ENCODE measurements at regions not wholly inside any gene's neighbourhood (a gene's known extent, or its start where the extent isn't known, plus 50 kb on each side); places are given as distances from the start of the nearest gene placed in this dataset.

DNA sequence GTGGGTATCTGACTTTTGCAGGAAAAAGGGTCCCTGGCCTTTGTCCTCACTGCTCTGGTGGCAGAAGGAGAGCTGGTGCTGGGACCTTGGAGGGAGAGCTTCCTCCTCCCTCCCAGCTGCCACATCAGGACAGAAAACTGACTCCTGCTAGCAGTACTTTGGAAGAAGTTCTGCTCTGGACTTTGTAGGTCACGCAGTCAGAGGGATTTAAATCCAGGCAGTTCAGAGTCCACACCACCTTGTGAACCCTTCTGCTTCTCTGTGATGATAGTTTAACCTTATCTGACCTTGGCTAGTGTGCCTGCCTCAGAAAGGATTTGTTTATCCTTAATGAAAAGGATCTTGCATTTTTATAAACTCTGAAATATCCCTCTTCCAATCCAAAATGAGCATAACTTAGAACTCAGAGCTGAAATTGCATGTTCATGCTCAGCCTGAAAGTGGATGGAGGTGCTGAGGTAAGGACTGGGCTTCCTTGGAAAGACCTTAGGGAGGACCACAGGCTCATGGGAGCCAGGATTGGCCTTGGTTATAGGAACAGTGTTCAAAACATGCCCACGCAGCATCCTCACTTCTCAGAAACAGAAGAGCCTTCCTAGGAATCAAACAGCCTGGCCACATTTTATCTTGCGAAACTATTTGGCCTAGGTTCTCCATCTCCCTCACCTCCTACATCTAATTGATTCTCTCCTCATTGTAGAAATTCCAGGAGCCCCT is 123.9 kb upstream of the SASH1 start:
- H3K27ac ChIP-seq, result no peak overlapping the region
- DNase-seq (ENCODE audit: low read depth in 1 of 2, low spot score in 2 of 2), result no peak
- H3K4me3 ChIP-seq, result no peak overlapping the region
- H3K4me1 ChIP-seq (replicated peaks), result peaks cover 23% of the 10 kb centered on the region
- H3K36me3 ChIP-seq, result no peaks in the 10 kb centered on the region
- H3K27me3 ChIP-seq (replicated peaks), result no peaks in the 10 kb centered on the region
- no peaks in the 10 kb centered on the region for H3K9me3 ChIP-seq (replicated peaks)

DNA sequence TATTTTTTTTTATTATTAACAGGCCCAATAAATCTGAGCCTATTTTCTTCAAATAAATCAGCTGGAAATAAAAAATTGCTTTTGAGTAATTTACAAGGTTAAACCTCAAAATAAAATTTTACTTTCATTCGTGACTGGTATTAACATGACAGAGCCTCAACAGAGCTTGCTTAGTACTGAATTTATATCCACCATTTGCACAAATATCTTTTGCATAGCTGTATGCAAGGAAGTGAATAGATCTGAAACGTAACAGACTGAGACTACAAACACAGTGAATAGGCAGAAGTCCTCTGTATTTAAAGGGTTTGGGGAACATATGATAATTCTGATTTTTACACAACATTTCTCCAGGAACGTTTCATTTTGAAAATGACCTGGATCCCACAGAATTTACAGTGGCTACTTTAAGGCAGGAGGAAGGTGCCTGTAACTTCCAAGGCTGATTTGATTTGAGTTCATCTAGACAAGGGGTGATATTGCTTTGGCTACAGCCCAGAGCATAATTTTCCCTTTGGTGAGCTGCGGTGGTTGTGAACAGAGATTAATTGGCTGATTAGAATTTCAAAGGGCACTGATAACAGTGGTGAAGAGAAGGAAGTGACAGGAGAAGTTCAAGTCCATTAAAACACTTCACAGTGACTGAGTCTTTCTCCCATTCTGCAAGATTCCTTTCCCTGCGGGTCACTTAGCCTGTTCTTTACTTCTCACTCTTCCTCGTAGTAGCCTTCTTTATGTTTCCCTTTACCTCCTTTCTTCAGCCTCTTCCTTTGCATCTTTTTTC is 121.2 kb upstream of the SASH1 start:
- peaks cover 29% of the 10 kb centered on the region for H3K4me1 ChIP-seq (replicated peaks)
- H3K4me3 ChIP-seq, result no peak overlapping the region
- no peaks in the 10 kb centered on the region for H3K9me3 ChIP-seq (replicated peaks)
- no peaks in the 10 kb centered on the region for H3K36me3 ChIP-seq
- H3K27ac ChIP-seq, result no peak overlapping the region
- H3K27me3 ChIP-seq (replicated peaks), result no peaks in the 10 kb centered on the region
- DNase-seq (ENCODE audit: low read depth in 1 of 2, low spot score in 2 of 2), result no peak

DNA sequence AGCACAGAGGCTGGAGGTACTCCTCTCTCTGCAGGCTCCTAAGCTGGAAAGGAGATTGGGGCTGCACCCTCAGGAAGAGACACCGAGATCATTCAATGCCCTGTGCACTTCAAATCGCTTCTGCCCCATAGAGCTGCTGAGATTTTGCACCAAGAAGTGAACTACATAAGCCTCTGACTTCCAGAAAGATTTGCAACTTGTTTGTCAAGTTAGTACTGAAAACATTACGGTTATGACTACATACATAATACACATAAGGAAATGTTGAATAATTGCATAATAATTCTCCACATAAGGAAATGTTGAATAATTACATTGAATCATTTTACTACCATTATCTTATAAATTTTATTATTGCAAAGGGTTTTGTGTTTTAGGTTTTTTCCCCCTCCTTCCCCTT is 120.3 kb upstream of the SASH1 start:
- H3K4me1 ChIP-seq (replicated peaks), result peaks cover 29% of the 10 kb centered on the region
- H3K27ac ChIP-seq, result no peak overlapping the region
- H3K9me3 ChIP-seq (replicated peaks), result no peaks in the 10 kb centered on the region
- H3K36me3 ChIP-seq, result no peaks in the 10 kb centered on the region
- H3K27me3 ChIP-seq (replicated peaks), result no peaks in the 10 kb centered on the region
- DNase-seq (ENCODE audit: low read depth in 1 of 2, low spot score in 2 of 2), result no peak
- H3K4me3 ChIP-seq, result no peak overlapping the region

DNA sequence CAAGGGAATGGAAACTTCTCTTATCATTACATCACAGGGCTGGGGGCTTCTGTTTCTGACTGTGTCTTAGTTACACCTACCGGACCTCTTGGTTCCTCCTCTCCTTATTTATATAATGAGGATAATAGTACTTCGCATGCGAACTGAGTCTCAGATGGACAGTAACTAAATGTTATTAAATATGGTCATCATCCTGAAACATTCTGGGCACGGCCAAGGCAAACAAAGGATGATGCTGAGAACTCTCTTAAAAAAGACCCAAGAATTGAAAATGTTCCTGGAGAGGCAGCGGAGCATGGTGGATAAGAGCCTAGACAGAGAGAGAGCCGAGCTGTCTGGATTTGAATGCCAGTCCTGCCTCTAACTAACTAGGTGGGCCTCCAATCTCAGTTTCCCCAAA is 119.8 kb upstream of the SASH1 start:
- H3K9me3 ChIP-seq (replicated peaks), result no peaks in the 10 kb centered on the region
- no peak for DNase-seq (ENCODE audit: low read depth in 1 of 2, low spot score in 2 of 2)
- H3K27ac ChIP-seq, result peak overlapping the region; percentile 60
- H3K27me3 ChIP-seq (replicated peaks), result no peaks in the 10 kb centered on the region
- H3K36me3 ChIP-seq, result no peaks in the 10 kb centered on the region
- no peak overlapping the region for H3K4me3 ChIP-seq
- peaks cover 29% of the 10 kb centered on the region for H3K4me1 ChIP-seq (replicated peaks)

DNA sequence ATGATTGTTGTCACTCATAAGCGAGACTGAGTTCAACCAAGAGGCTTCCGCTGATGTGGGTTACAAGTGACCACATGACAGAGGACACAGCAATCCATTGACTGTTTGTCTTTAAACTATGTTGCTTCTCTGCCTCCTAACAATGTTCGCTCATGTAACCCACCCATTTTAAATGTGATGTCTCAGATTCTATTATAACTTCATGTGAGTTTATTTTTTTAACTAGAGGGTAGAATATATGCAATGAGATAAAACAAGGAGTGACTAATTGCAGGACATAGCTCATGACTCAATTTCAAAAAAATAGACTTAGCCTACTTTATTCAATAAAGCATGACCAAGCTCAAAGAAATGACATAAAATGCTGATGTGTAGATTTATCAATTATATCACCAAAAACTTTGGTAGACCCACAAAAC is 119.2 kb upstream of the SASH1 start:
- H3K27ac ChIP-seq, result peak overlapping the region; percentile 60
- H3K36me3 ChIP-seq, result no peaks in the 10 kb centered on the region
- H3K4me1 ChIP-seq (replicated peaks), result peaks cover 29% of the 10 kb centered on the region
- no peak overlapping the region for H3K4me3 ChIP-seq
- DNase-seq (ENCODE audit: low read depth in 1 of 2, low spot score in 2 of 2), result peak; percentile 60 to 79
- no peaks in the 10 kb centered on the region for H3K27me3 ChIP-seq (replicated peaks)
- H3K9me3 ChIP-seq (replicated peaks), result no peaks in the 10 kb centered on the region

DNA sequence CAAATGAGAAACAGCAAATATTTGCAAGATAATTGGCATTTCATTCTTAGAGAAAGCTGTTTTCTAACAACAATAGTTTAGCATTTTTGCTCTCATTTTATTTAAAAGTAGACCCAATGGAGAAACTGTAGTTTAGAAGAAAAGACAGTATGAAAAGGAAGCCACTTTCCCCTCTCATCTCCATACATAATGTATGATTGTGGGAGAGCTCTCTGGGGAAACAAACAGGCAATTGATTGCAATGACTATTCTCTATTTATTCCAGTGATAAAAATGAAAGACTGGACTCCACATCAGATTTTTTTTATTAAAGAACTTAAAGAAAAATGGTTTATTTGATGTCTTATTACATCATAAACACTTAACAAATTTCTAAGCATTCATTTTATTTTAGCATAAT is 116.8 kb upstream of the SASH1 start:
- DNase-seq (ENCODE audit: low read depth in 1 of 2, low spot score in 2 of 2), result no peak
- H3K4me3 ChIP-seq, result no peak overlapping the region
- no peaks in the 10 kb centered on the region for H3K36me3 ChIP-seq
- H3K27me3 ChIP-seq (replicated peaks), result no peaks in the 10 kb centered on the region
- H3K9me3 ChIP-seq (replicated peaks), result no peaks in the 10 kb centered on the region
- no peak overlapping the region for H3K27ac ChIP-seq
- peaks cover 29% of the 10 kb centered on the region for H3K4me1 ChIP-seq (replicated peaks)

DNA sequence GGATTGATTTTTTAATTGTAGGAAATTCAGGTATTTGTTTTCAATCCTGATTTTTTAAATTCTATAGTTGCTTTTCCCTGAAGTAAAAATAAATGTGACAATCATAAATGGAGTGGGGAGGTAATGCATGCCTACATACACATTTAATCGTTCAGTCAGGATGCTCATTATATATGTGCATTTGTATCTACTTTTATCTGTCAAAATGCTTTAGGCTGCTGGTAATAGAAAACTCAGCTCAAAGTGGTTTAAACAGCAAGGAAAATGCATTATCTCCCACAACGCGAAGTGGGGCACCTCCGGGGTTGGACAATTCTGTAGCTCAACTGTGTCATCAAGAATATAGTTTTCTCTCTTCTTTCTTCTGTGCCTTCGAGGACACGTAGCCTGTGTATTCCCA is 116.4 kb upstream of the SASH1 start:
- H3K36me3 ChIP-seq, result no peaks in the 10 kb centered on the region
- no peak overlapping the region for H3K27ac ChIP-seq
- no peaks in the 10 kb centered on the region for H3K27me3 ChIP-seq (replicated peaks)
- peaks cover 31% of the 10 kb centered on the region for H3K4me1 ChIP-seq (replicated peaks)
- no peak for DNase-seq (ENCODE audit: low read depth in 1 of 2, low spot score in 2 of 2)
- H3K9me3 ChIP-seq (replicated peaks), result no peaks in the 10 kb centered on the region
- no peak overlapping the region for H3K4me3 ChIP-seq

DNA sequence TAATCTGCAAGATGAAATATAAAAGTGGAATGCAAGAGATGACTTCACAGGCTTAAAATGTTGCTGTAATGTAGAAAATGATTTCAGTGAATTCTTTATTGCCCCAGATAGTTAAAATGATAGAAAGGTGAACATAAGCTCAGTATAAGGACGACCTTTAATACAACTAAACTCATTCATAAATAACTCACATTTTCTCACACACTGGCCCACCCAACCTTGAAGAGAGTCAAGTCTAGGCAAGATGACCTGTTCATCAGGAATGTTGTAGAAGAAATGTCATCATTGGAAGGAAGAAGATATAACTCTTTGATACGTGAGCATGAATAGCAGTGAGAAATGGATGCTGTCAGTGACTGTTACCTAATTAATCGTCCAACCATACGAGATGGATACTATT is 111.1 kb upstream of the SASH1 start:
- no peak for DNase-seq (ENCODE audit: low read depth in 1 of 2, low spot score in 2 of 2)
- peaks cover 5% of the 10 kb centered on the region; the same call in 1 of the 2 replicates for H3K9me3 ChIP-seq (replicated peaks)
- no peak overlapping the region for H3K27ac ChIP-seq

DNA sequence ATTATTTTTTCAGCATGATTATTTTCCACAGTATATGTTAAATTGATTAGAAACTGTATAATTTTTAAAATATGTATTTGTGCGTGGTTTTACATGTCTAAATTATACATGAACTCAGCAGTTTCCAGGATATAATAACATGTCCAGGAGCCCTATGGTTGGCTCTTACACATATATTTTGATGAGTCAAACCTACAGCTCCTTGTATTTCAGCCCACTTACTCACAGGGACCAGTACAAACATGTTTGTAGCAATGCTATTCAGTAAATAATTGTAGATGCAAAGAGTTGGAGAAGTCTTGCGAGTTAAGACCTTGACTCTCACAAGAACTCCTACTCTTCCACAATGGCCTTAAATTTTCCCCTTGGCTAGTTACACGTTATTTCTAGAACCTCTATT is 107.2 kb upstream of the SASH1 start:
- peaks cover 5% of the 10 kb centered on the region; the same call in 1 of the 2 replicates for H3K9me3 ChIP-seq (replicated peaks)
- H3K27ac ChIP-seq, result no peak overlapping the region
- no peaks in the 10 kb centered on the region for H3K36me3 ChIP-seq
- peaks cover 14% of the 10 kb centered on the region for H3K4me1 ChIP-seq (replicated peaks)
- no peak overlapping the region for H3K4me3 ChIP-seq
- H3K27me3 ChIP-seq (replicated peaks), result no peaks in the 10 kb centered on the region
- DNase-seq (ENCODE audit: low read depth in 1 of 2, low spot score in 2 of 2), result no peak

More for the DNA sequence above, 111.1 kb upstream of the SASH1 start:
- Histone ChIP-seq H3K4me3 (no peak overlapping the region), H3K27me3 (replicated peaks) (no peaks in the 10 kb centered on the region), H3K36me3 (no peaks in the 10 kb centered on the region), H3K4me1 (replicated peaks) (peaks cover 14% of the 10 kb centered on the region)

DNA sequence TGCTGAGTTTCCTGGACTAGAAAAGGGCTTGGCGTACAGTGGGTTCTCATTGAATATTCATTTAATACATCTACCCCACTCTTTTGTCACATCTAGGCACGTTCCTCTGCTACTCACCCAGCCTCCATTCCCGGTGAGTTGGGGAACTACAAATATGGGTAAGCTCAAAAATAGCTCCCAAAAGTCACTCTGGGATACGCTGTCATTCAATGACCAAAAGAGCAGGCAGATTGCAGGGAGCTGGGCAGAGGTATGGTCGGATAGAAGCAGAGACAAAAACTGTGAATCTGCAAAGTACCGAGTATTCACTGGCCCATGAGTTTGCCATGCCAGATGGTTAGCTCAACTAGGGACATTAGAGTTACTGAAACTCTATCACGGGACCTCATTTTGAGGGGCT is 103.9 kb upstream of the SASH1 start:
- Histone ChIP-seq H3K9me3 (replicated peaks) (no peaks in the 10 kb centered on the region), H3K27ac (no peak overlapping the region), H3K4me3 (no peak overlapping the region), H3K27me3 (replicated peaks) (no peaks in the 10 kb centered on the region), H3K4me1 (replicated peaks) (no peaks in the 10 kb centered on the region), H3K36me3 (no peaks in the 10 kb centered on the region)
- no peak for DNase-seq (ENCODE audit: low read depth in 1 of 2, low spot score in 2 of 2)

DNA sequence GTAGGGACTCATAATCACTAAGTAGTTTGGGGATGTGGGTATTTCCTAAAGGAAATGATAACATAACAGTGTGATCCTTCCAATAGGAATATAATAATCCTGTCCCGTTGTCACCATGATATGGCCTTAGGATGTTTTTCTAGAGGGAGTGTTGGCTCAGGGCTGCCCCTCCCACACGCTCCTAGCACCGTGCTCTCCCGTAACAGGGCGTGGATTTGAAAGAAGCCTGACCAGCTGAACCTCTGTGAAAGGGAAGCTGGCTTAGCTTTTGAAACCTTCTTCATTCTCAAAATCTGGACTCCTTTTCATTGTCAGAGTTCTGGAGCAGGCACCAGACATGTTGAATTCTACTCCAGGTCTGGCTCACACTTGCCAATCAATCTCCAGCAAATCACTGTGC is 103.4 kb upstream of the SASH1 start:
- Histone ChIP-seq H3K36me3 (no peaks in the 10 kb centered on the region), H3K4me3 (no peak overlapping the region), H3K4me1 (replicated peaks) (no peaks in the 10 kb centered on the region), H3K9me3 (replicated peaks) (no peaks in the 10 kb centered on the region), H3K27me3 (replicated peaks) (no peaks in the 10 kb centered on the region), H3K27ac (no peak overlapping the region)
- DNase-seq (ENCODE audit: low read depth in 1 of 2, low spot score in 2 of 2), result no peak

DNA sequence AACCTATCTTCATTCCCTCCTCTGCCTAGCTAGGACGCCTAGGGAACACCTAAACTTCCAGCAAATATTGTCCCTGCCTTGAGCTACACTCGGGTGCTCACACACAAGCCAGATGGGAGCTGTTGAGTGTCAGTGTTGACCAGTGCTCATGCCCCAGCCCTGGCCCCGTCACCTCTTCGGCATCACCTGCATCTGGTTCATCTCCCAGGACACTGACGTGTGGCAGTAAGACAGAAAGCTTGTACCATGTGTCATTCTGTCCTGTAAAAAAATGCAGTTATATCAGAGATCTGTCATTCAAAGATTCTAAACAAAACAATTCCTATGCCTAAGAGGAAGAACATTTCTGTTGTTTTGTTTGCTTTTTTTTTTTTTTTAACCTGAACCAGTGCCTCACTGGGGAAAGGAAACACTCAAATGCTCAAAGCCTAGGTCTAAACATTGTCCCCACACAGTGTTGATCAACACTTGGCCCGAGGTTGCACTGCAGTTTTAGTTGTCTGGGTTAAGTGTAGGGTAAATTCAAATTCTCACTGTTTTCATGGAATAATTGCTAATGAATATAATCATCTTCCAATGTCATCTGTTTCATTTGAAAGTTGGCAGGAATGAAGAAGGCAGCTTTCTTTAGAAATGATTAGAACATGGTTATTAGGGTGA is 102.7 kb upstream of the SASH1 start:
- Histone ChIP-seq H3K4me1 (replicated peaks) (no peaks in the 10 kb centered on the region), H3K36me3 (no peaks in the 10 kb centered on the region), H3K27me3 (replicated peaks) (no peaks in the 10 kb centered on the region), H3K9me3 (replicated peaks) (no peaks in the 10 kb centered on the region), H3K27ac (no peak overlapping the region), H3K4me3 (no peak overlapping the region)
- no peak for DNase-seq (ENCODE audit: low read depth in 1 of 2, low spot score in 2 of 2)

DNA sequence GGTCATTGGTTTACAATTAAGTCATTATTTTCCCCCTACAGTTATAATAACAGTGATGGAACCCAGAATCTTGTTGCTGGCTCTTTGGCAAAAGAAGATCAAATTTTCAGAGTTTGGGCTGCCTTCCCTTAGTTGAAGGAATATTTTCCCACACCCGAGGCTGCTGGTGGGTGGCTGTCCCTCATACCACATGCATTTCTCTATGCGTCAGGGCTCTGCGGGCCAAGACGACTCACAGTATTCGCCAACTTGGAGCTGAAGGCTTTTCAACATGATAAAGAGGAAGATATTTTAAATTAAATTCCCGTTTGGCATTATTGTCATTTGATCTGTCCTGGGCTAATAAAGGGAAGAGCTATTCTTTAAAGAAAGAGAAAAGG is 102.2 kb upstream of the SASH1 start:
- no peak for DNase-seq (ENCODE audit: low read depth in 1 of 2, low spot score in 2 of 2)
- no peaks in the 10 kb centered on the region for H3K36me3 ChIP-seq
- no peaks in the 10 kb centered on the region for H3K9me3 ChIP-seq (replicated peaks)
- H3K27ac ChIP-seq, result no peak overlapping the region
- no peak overlapping the region for H3K4me3 ChIP-seq
- no peaks in the 10 kb centered on the region for H3K4me1 ChIP-seq (replicated peaks)
- no peaks in the 10 kb centered on the region for H3K27me3 ChIP-seq (replicated peaks)

DNA sequence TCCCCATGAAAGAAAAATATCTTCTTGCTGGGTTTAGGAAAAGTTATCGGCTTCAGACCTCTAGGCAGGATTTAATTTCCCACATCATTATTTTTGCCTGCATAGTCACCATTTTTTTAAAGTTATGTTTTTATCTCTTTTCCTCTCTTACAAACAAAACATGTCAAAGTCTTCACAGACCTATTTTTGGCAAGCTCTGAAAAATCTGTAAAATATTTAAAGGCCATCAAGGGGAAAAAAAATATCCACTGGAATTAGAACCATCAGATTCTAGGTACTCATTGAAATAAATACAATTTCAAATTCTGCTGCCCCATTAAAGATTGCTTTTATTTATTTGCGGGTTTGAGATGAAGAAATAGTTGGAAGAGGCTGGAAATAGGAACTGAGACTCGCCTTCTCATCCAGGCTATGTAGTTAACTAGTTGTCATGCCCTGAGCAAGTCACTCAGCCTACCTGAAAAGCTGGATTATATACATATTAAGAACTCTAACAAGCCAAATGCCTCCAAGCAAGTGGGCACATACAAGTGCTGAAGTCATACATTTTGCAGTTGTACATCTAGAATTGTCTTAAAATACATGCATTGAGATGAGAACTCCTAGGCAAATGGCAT is 101.7 kb upstream of the SASH1 start:
- no peak overlapping the region for H3K4me3 ChIP-seq
- no peak overlapping the region for H3K27ac ChIP-seq
- H3K4me1 ChIP-seq (replicated peaks), result no peaks in the 10 kb centered on the region
- DNase-seq (ENCODE audit: low read depth in 1 of 2, low spot score in 2 of 2), result no peak
- no peaks in the 10 kb centered on the region for H3K36me3 ChIP-seq
- no peaks in the 10 kb centered on the region for H3K27me3 ChIP-seq (replicated peaks)
- no peaks in the 10 kb centered on the region for H3K9me3 ChIP-seq (replicated peaks)
